GM23338 (cell line): ENCODE measurements at regions not wholly inside any gene's neighbourhood (a gene's known extent, or its start where the extent isn't known, plus 50 kb on each side); places are given as distances from the start of the nearest gene placed in this dataset.

ENCODE experiments used
- ATAC-seq: fragments of 200-7000 bp; cut with Tn5 transposase; 3 replicates; pipeline ENCODE4 v1.9.1; 2020
- DNase-seq: peaks from one replicate; pipeline ENCODE4 v3.0.0-alpha.2; 2015; ENCODE audit warnings: low spot score
- H2AFZ ChIP-seq: fragments of 200-600 bp; sonication (generic); 2 replicates; pipeline ENCODE4 v1.8.0; 2016; ENCODE audit warnings: antibody characterized with exemption, mild to moderate bottlenecking, moderate library complexity
- H3F3A ChIP-seq: fragments of 200-600 bp; sonication (generic); replicated peaks from 2 replicates; pipeline ENCODE4 v1.8.0; 2017; ENCODE audit warnings: antibody characterized with exemption, mixed run types, low read depth
- H3K27ac ChIP-seq: fragments of 200-600 bp; sonication (generic); 2 replicates; pipeline ENCODE4 v1.6.1; 2016; ENCODE audit warnings: low read depth
- H3K27me3 ChIP-seq: fragments of 200-600 bp; sonication (generic); 2 replicates; pipeline ENCODE4 v1.8.0; 2016; ENCODE audit warnings: mild to moderate bottlenecking, mixed run types, moderate library complexity; ENCODE audit not compliant: insufficient read depth
- H3K36me3 ChIP-seq: fragments of 200-600 bp; sonication (generic); 2 replicates; pipeline ENCODE4 v1.8.0; 2016; ENCODE audit warnings: mild to moderate bottlenecking; ENCODE audit not compliant: insufficient read depth
- H3K4me1 ChIP-seq: fragments of 200-600 bp; sonication (generic); 2 replicates; pipeline ENCODE4 v1.8.0; 2016; ENCODE audit warnings: mild to moderate bottlenecking, moderate library complexity; ENCODE audit not compliant: insufficient read depth
- H3K4me2 ChIP-seq: fragments of 200-600 bp; sonication (generic); 2 replicates; pipeline ENCODE4 v1.7.1; 2017; ENCODE audit warnings: mixed run types
- H3K4me3 ChIP-seq: fragments of 200-600 bp; sonication (generic); 2 replicates; pipeline ENCODE4 v1.6.1; 2016; ENCODE audit warnings: mixed run types
- H3K79me2 ChIP-seq: fragments of 200-600 bp; sonication (generic); replicated peaks from 2 replicates; pipeline ENCODE4 v1.8.0; 2017; ENCODE audit warnings: mild to moderate bottlenecking; ENCODE audit not compliant: insufficient read depth
- H3K9me2 ChIP-seq: fragments of 200-600 bp; sonication (generic); 2 replicates; pipeline ENCODE4 v1.8.0; 2017; ENCODE audit not compliant: insufficient read depth
- H4K20me1 ChIP-seq: fragments of 200-600 bp; sonication (generic); replicated peaks from 2 replicates; pipeline ENCODE4 v1.8.0; 2017; ENCODE audit warnings: mild to moderate bottlenecking; ENCODE audit not compliant: insufficient read depth
- H3K27ac Mint-ChIP-seq: 2 replicates; pipeline ENCODE4 v1.8.0; 2020; ENCODE audit warnings: inconsistent platforms, mild to moderate bottlenecking, moderate library complexity, mixed read lengths
- H3K27me3 Mint-ChIP-seq: 3 replicates; pipeline ENCODE4 v1.8.0; 2022; ENCODE audit warnings: low read depth, mild to moderate bottlenecking, moderate library complexity, mixed read lengths, inconsistent platforms; ENCODE audit not compliant: insufficient read depth, poor library complexity
- H3K36me3 Mint-ChIP-seq: 3 replicates; pipeline ENCODE4 v1.8.0; 2021; ENCODE audit warnings: low read depth, mild to moderate bottlenecking, inconsistent platforms, moderate library complexity, mixed read lengths
- H3K4me1 Mint-ChIP-seq: 3 replicates; pipeline ENCODE4 v1.8.0; 2020; ENCODE audit warnings: mild to moderate bottlenecking, inconsistent platforms, mixed read lengths
- H3K4me3 Mint-ChIP-seq: 3 replicates; pipeline ENCODE4 v1.8.0; 2021; ENCODE audit warnings: moderate library complexity, mild to moderate bottlenecking, inconsistent platforms, mixed read lengths
- H3K9me3 Mint-ChIP-seq: 3 replicates; pipeline ENCODE4 v1.8.0; 2020; ENCODE audit warnings: moderate library complexity, mild to moderate bottlenecking, inconsistent platforms, mixed read lengths
- CREB1 ChIP-seq: fragments of 250-450 bp; sonication (Bioruptor Pico); IDR thresholded peaks from 2 replicates; pipeline ENCODE4 v1.5.0; 2020; ENCODE audit warnings: low read depth, mild to moderate bottlenecking, moderate library complexity
- ETS1 ChIP-seq: IDR thresholded peaks from 2 replicates; pipeline ENCODE4 v1.6.1; 2016; ENCODE audit warnings: antibody characterized with exemption
- EZH2 ChIP-seq: fragments of 200-600 bp; sonication (generic); IDR thresholded peaks from one replicate; pipeline ENCODE4 v1.8.0; 2017; ENCODE audit warnings: antibody characterized with exemption, mild to moderate bottlenecking, low read depth; ENCODE audit not compliant: unreplicated experiment
- EZH2phosphoT487 ChIP-seq: fragments of 200-600 bp; sonication (generic); IDR thresholded peaks from one replicate; pipeline ENCODE4 v1.8.1; 2018; ENCODE audit warnings: antibody characterized with exemption; ENCODE audit not compliant: unreplicated experiment
- JUNB ChIP-seq: IDR thresholded peaks from one replicate; pipeline ENCODE4 v1.6.1; 2016; ENCODE audit warnings: antibody characterized with exemption; ENCODE audit not compliant: unreplicated experiment
- NANOG ChIP-seq: IDR thresholded peaks from 2 replicates; pipeline ENCODE4 v1.6.1; 2016; ENCODE audit warnings: antibody characterized with exemption, borderline replicate concordance
- POLR2AphosphoS5 ChIP-seq: IDR thresholded peaks from 2 replicates; pipeline ENCODE4 v1.6.1; 2016; ENCODE audit warnings: antibody characterized with exemption, low read depth
- STAT1 ChIP-seq: IDR thresholded peaks from one replicate; pipeline ENCODE4 v1.6.1; 2016; ENCODE audit warnings: antibody characterized with exemption; ENCODE audit not compliant: unreplicated experiment
- ZNF114 ChIP-seq: fragments of 250-450 bp; sonication (Bioruptor Pico); IDR thresholded peaks from 2 replicates; pipeline ENCODE4 v1.5.0; 2020; ENCODE audit warnings: mild to moderate bottlenecking, moderate library complexity
- ZNF331 ChIP-seq: fragments of 250-450 bp; sonication (Bioruptor Pico); IDR thresholded peaks from 2 replicates; pipeline ENCODE4 v1.5.0; 2020; ENCODE audit warnings: low read depth, mild to moderate bottlenecking, moderate library complexity
- TF ChIP-seq, protein P1 (sequence below): IDR thresholded peaks from one replicate; pipeline ENCODE4 v1.6.1; 2018; ENCODE audit warnings: antibody characterized with exemption; ENCODE audit not compliant: unreplicated experiment
- TF ChIP-seq, protein P2 (sequence below): fragments of 250-450 bp; sonication (Bioruptor Pico); IDR thresholded peaks from 2 replicates; pipeline ENCODE4 v1.5.0; 2020; ENCODE audit warnings: mild to moderate bottlenecking, moderate library complexity

- no peak overlapping the region for H3K27ac Mint-ChIP-seq
- ATAC-seq: no peak
These were observed 400.2 kb upstream of the C16orf82 start for GRCh38 chr16:26666486-26666885.

GRCh38 chr16:26667307-26667706 is 399.4 kb upstream of the C16orf82 start:
- Histone ChIP-seq H3K4me3 (no peak overlapping the region), H3K79me2 (no peaks in the 10 kb centered on the region), H3K4me2 (no peak overlapping the region), H4K20me1 (no peaks in the 10 kb centered on the region), H3F3A (no peaks in the 10 kb centered on the region), H3K9me2 (no peaks in the 10 kb centered on the region), H3K27me3 (no peaks in the 10 kb centered on the region), H3K36me3 (no peaks in the 10 kb centered on the region; the same call in 1 of the 2 replicates), H2AFZ (0 out of 2 replicates have a peak overlapping the region, but pooled peaks have one; percentile 69), H3K27ac (no peak overlapping the region), H3K4me1 (no peaks in the 10 kb centered on the region)
- H3K36me3 Mint-ChIP-seq: no peaks in the 10 kb centered on the region; the same call in 2 of the 3 replicates
- H3K27me3 Mint-ChIP-seq: peaks cover 3% of the 10 kb centered on the region
- no peak for ATAC-seq
- H3K4me1 Mint-ChIP-seq: peaks cover 2% of the 10 kb centered on the region; the same call in 1 of the 3 replicates
- DNase-seq: peak; percentile 13
- H3K27ac Mint-ChIP-seq: no peak overlapping the region
- peaks cover 91% of the 10 kb centered on the region for H3K9me3 Mint-ChIP-seq
- no peak overlapping the region for H3K4me3 Mint-ChIP-seq
- TF ChIP-seq POLR2AphosphoS5 (no peak), ZNF331 (CRISPR knock-in tag) (no peak), EZH2 (no peak), STAT1 (no peak), JUNB (no peak), ZNF114 (CRISPR knock-in tag) (no peak), ETS1 (no peak), NANOG (no peak), CREB1 (CRISPR knock-in tag) (no peak), EZH2phosphoT487 (no peak)
- TF ChIP-seq, protein P1, sequence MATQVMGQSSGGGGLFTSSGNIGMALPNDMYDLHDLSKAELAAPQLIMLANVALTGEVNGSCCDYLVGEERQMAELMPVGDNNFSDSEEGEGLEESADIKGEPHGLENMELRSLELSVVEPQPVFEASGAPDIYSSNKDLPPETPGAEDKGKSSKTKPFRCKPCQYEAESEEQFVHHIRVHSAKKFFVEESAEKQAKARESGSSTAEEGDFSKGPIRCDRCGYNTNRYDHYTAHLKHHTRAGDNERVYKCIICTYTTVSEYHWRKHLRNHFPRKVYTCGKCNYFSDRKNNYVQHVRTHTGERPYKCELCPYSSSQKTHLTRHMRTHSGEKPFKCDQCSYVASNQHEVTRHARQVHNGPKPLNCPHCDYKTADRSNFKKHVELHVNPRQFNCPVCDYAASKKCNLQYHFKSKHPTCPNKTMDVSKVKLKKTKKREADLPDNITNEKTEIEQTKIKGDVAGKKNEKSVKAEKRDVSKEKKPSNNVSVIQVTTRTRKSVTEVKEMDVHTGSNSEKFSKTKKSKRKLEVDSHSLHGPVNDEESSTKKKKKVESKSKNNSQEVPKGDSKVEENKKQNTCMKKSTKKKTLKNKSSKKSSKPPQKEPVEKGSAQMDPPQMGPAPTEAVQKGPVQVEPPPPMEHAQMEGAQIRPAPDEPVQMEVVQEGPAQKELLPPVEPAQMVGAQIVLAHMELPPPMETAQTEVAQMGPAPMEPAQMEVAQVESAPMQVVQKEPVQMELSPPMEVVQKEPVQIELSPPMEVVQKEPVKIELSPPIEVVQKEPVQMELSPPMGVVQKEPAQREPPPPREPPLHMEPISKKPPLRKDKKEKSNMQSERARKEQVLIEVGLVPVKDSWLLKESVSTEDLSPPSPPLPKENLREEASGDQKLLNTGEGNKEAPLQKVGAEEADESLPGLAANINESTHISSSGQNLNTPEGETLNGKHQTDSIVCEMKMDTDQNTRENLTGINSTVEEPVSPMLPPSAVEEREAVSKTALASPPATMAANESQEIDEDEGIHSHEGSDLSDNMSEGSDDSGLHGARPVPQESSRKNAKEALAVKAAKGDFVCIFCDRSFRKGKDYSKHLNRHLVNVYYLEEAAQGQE: no peak
- TF ChIP-seq, protein P2, sequence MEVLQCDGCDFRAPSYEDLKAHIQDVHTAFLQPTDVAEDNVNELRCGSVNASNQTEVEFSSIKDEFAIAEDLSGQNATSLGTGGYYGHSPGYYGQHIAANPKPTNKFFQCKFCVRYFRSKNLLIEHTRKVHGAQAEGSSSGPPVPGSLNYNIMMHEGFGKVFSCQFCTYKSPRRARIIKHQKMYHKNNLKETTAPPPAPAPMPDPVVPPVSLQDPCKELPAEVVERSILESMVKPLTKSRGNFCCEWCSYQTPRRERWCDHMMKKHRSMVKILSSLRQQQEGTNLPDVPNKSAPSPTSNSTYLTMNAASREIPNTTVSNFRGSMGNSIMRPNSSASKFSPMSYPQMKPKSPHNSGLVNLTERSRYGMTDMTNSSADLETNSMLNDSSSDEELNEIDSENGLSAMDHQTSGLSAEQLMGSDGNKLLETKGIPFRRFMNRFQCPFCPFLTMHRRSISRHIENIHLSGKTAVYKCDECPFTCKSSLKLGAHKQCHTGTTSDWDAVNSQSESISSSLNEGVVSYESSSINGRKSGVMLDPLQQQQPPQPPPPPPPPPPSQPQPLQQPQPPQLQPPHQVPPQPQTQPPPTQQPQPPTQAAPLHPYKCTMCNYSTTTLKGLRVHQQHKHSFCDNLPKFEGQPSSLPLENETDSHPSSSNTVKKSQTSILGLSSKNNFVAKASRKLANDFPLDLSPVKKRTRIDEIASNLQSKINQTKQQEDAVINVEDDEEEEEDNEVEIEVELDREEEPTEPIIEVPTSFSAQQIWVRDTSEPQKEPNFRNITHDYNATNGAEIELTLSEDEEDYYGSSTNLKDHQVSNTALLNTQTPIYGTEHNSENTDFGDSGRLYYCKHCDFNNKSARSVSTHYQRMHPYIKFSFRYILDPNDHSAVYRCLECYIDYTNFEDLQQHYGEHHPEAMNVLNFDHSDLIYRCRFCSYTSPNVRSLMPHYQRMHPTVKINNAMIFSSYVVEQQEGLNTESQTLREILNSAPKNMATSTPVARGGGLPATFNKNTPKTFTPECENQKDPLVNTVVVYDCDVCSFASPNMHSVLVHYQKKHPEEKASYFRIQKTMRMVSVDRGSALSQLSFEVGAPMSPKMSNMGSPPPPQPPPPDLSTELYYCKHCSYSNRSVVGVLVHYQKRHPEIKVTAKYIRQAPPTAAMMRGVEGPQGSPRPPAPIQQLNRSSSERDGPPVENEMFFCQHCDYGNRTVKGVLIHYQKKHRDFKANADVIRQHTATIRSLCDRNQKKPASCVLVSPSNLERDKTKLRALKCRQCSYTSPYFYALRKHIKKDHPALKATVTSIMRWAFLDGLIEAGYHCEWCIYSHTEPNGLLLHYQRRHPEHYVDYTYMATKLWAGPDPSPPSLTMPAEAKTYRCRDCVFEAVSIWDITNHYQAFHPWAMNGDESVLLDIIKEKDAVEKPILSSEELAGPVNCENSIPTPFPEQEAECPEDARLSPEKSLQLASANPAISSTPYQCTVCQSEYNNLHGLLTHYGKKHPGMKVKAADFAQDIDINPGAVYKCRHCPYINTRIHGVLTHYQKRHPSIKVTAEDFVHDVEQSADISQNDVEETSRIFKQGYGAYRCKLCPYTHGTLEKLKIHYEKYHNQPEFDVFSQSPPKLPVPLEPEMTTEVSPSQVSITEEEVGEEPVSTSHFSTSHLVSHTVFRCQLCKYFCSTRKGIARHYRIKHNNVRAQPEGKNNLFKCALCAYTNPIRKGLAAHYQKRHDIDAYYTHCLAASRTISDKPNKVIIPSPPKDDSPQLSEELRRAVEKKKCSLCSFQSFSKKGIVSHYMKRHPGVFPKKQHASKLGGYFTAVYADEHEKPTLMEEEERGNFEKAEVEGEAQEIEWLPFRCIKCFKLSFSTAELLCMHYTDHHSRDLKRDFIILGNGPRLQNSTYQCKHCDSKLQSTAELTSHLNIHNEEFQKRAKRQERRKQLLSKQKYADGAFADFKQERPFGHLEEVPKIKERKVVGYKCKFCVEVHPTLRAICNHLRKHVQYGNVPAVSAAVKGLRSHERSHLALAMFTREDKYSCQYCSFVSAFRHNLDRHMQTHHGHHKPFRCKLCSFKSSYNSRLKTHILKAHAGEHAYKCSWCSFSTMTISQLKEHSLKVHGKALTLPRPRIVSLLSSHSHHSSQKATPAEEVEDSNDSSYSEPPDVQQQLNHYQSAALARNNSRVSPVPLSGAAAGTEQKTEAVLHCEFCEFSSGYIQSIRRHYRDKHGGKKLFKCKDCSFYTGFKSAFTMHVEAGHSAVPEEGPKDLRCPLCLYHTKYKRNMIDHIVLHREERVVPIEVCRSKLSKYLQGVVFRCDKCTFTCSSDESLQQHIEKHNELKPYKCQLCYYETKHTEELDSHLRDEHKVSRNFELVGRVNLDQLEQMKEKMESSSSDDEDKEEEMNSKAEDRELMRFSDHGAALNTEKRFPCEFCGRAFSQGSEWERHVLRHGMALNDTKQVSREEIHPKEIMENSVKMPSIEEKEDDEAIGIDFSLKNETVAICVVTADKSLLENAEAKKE: no peak

More at GRCh38 chr16:26666486-26666885, 400.2 kb upstream of the C16orf82 start:
- H3K9me3 Mint-ChIP-seq: peaks cover 90% of the 10 kb centered on the region
- no peaks in the 10 kb centered on the region for H3K27me3 ChIP-seq
- no peaks in the 10 kb centered on the region for H3F3A ChIP-seq
- no peaks in the 10 kb centered on the region; the same call in 1 of the 2 replicates for H3K36me3 ChIP-seq
- no peak overlapping the region for H2AFZ ChIP-seq
- no peaks in the 10 kb centered on the region for H3K4me1 ChIP-seq
- no peak overlapping the region for H3K4me2 ChIP-seq
- H3K4me3 ChIP-seq: no peak overlapping the region
- no peaks in the 10 kb centered on the region; the same call in 2 of the 3 replicates for H3K36me3 Mint-ChIP-seq
- no peaks in the 10 kb centered on the region for H4K20me1 ChIP-seq
- TF ChIP-seq ZNF331 (CRISPR knock-in tag) (no peak), CREB1 (CRISPR knock-in tag) (no peak)
- no peaks in the 10 kb centered on the region for H3K79me2 ChIP-seq
- no peak overlapping the region for H3K4me3 Mint-ChIP-seq
- H3K9me2 ChIP-seq: no peaks in the 10 kb centered on the region
- DNase-seq: no peak
- peaks cover 3% of the 10 kb centered on the region for H3K27me3 Mint-ChIP-seq
- H3K27ac ChIP-seq: no peak overlapping the region
- H3K4me1 Mint-ChIP-seq: no peaks in the 10 kb centered on the region; the same call in 2 of the 3 replicates
